Activated naive CD4-positive, alpha-beta T cell treated with anti-CD3 and anti-CD28 coated beads, Interleukin-2, amount 10 ng/mL, durations not matched to agents 7 days and 5 days (primary cell): ENCODE measurements at regions not wholly inside any gene's neighbourhood (a gene's known extent, or its start where the extent isn't known, plus 50 kb on each side); places are given as distances from the start of the nearest gene placed in this dataset.

Experiments used
- CTCF ChIA-PET: fragments of 350-600 bp; sonication (Branson Sonifier 250); formaldehyde crosslinking; loops from one replicate; lab custom pipeline; 2021; ENCODE audit warnings: antibody characterized with exemption; lab: Charles Lee
- DNase-seq: peaks from one replicate; pipeline ENCODE4 v3.0.0-alpha.2; 2020
- H3K27ac Mint-ChIP-seq: one replicate; pipeline ENCODE4 v1.8.0; 2021; ENCODE audit warnings: mild to moderate bottlenecking, moderate library complexity, mixed read lengths
- H3K27me3 Mint-ChIP-seq: one replicate; pipeline ENCODE4 v1.8.0; 2021; ENCODE audit warnings: mild to moderate bottlenecking, mixed read lengths
- H3K36me3 Mint-ChIP-seq: one replicate; pipeline ENCODE4 v1.8.0; 2021; ENCODE audit warnings: mixed read lengths
- H3K4me1 Mint-ChIP-seq: one replicate; pipeline ENCODE4 v1.8.0; 2021; ENCODE audit warnings: mixed read lengths
- H3K4me3 Mint-ChIP-seq: one replicate; pipeline ENCODE4 v1.8.0; 2021; ENCODE audit warnings: mild to moderate bottlenecking, moderate library complexity, mixed read lengths
- H3K9me3 Mint-ChIP-seq: one replicate; pipeline ENCODE4 v1.8.0; 2021; ENCODE audit warnings: mixed read lengths

GRCh38 chr15:62389885-62390790, 225.1 kb upstream of the C2CD4B start, which contains the start of gene TLN2:
Gene TLN2, plus strand, starts transcription at chr15:62390550.
- peak within 1 kb of the TSS; percentile 93 for H3K4me3 Mint-ChIP-seq
- H3K4me1 Mint-ChIP-seq = peaks cover 21% of the 10 kb centered on the region
- DNase-seq = peak; percentile 75
- H3K36me3 Mint-ChIP-seq = no peaks in the 10 kb centered on the region
- peaks cover 57% of the 10 kb centered on the region for H3K27me3 Mint-ChIP-seq
- H3K27ac Mint-ChIP-seq = peak within 1 kb of the TSS; percentile 83
- H3K9me3 Mint-ChIP-seq = no peaks in the 10 kb centered on the region
- CTCF ChIA-PET = no interaction called here

GRCh38 chr15:62390791-62391640, 225.9 kb upstream of the C2CD4B start:
- peaks cover 56% of the 10 kb centered on the region for H3K27me3 Mint-ChIP-seq
- H3K27ac Mint-ChIP-seq = peak overlapping the region; percentile 37
- CTCF ChIA-PET = no interaction called here

GRCh38 chr15:62391641-62392262, 226.7 kb upstream of the C2CD4B start:
- DNase-seq = peak; percentile 44
- Mint-ChIP-seq H3K27me3 (peaks cover 51% of the 10 kb centered on the region), H3K4me3 (peak overlapping the region; percentile 93), H3K36me3 (no peaks in the 10 kb centered on the region), H3K27ac (no peak overlapping the region), H3K9me3 (no peaks in the 10 kb centered on the region), H3K4me1 (peaks cover 21% of the 10 kb centered on the region)
- CTCF ChIA-PET = interaction anchor here (0.7 to 1.0 kb wide), 2 partner anchors 11 to 351 kb away, joined by 3 to 5 read pairs; no protein-coding TSS in a partner anchor

More at GRCh38 chr15:62390791-62391640, 225.9 kb upstream of the C2CD4B start:
- Mint-ChIP-seq H3K36me3 (no peaks in the 10 kb centered on the region), H3K9me3 (no peaks in the 10 kb centered on the region), H3K4me3 (peak overlapping the region; percentile 93), H3K4me1 (peaks cover 21% of the 10 kb centered on the region)
- peak; percentile 51 for DNase-seq

GRCh38 chr15:62392376-62392775, 227.3 kb upstream of the C2CD4B start:
- H3K27ac Mint-ChIP-seq = no peak overlapping the region
- no peaks in the 10 kb centered on the region for H3K9me3 Mint-ChIP-seq
- peak overlapping the region; percentile 93 for H3K4me3 Mint-ChIP-seq
- peaks cover 51% of the 10 kb centered on the region for H3K27me3 Mint-ChIP-seq
- DNase-seq = peak; percentile 25
- no peaks in the 10 kb centered on the region for H3K36me3 Mint-ChIP-seq
- H3K4me1 Mint-ChIP-seq = peaks cover 21% of the 10 kb centered on the region
- CTCF ChIA-PET = interaction anchor here (0.7 to 1.0 kb wide), 2 partner anchors 10 to 350 kb away, joined by 3 to 5 read pairs; no protein-coding TSS in a partner anchor

DNA sequence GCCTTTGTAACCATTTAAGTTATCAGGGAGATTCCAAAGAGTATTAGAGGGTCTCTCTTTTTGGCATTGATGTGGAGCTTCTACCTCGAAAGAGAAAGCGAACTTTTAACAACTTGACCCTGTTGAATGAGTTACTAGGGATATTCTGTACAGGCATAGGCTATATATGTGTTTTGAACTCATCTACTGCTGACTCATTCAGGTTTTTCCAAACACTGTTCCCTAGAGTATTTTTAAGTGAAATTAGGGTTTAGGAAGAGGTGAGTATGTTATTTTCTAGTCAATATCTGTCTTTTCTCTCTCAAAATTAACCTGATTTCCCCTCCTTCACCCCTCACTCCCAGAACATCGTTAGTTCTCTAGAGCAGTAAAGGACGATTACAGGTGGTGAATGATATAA, 228.1 kb upstream of the C2CD4B start:
- Mint-ChIP-seq H3K4me1 (peaks cover 21% of the 10 kb centered on the region), H3K4me3 (no peak overlapping the region), H3K36me3 (no peaks in the 10 kb centered on the region), H3K27me3 (peaks cover 46% of the 10 kb centered on the region), H3K9me3 (peaks cover 4% of the 10 kb centered on the region), H3K27ac (no peak overlapping the region)
- CTCF ChIA-PET = no interaction called here
- DNase-seq = no peak

DNA sequence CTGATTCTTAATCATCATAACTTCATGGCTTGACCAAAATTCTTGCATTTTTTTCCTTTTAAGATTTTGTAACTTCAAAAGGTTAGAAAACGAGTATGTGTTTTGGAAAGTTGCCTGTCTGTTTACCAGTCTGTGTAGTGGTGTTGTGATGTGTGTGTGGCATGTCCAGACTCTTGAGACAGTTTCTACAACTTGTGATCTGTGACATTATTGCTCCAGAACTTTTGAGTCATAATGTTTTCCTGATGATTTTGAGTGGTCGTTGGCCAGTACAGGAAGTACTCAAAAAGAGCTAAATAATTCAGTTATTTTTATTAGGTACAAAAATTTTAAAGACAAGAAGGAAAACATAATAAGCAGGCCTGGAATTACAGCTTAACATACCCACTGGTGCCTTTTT, 229.0 kb upstream of the C2CD4B start:
- peaks cover 9% of the 10 kb centered on the region for H3K9me3 Mint-ChIP-seq
- CTCF ChIA-PET = no interaction called here
- DNase-seq = no peak
- no peak overlapping the region for H3K4me3 Mint-ChIP-seq
- H3K4me1 Mint-ChIP-seq = peaks cover 21% of the 10 kb centered on the region
- no peak overlapping the region for H3K27ac Mint-ChIP-seq
- no peaks in the 10 kb centered on the region for H3K36me3 Mint-ChIP-seq
- H3K27me3 Mint-ChIP-seq = peaks cover 42% of the 10 kb centered on the region

DNA sequence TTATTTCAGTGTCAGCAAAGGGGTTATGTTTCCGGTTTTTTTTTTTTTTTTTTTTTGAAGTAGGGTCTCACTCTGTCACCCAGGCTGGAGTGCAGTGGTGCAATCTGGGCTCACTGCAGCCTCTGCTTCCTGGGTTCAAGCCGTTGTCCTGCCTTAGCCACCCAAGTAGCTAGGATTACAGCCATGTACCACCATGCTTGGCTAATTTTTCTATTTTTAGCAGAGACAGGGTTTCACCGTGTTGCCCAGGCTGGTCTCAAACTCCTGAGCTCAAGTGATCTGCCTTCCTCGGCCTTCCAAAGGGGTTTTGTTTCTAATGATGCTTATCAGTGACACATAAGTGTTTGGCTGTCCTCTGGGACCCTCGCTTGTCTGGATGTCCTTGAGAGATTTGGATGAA, 235.7 kb upstream of the C2CD4B start:
- CTCF ChIA-PET = no interaction called here
- no peak overlapping the region for H3K4me3 Mint-ChIP-seq
- peaks cover 22% of the 10 kb centered on the region for H3K9me3 Mint-ChIP-seq
- no peaks in the 10 kb centered on the region for H3K4me1 Mint-ChIP-seq
- no peak for DNase-seq
- H3K27me3 Mint-ChIP-seq = peaks cover 25% of the 10 kb centered on the region
- no peak overlapping the region for H3K27ac Mint-ChIP-seq
- H3K36me3 Mint-ChIP-seq = no peaks in the 10 kb centered on the region

DNA sequence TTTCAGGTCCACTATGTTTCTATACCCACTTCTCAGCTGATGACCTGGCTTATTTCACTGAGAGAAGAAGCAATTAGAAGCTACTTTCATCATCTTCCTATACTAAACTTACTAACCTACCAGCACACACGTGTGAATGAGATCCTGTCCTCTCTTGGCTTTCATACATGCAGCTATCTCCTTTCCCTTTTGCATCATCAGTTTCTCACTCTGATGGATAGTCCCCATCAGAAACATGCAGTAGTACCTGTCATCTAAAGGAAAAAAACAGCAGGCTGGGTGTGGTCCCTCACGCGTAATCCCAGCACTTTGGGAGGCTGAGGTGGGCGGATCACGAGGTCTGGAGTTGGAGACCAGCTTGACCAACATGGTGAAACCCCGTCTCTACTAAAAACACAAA, 237.6 kb upstream of the C2CD4B start:
- H3K27ac Mint-ChIP-seq = no peak overlapping the region
- no peak for DNase-seq
- CTCF ChIA-PET = interaction anchor here (0.9 kb wide), 1 partner anchor 11 kb away, joined by 3 read pairs; no protein-coding TSS in a partner anchor
- no peaks in the 10 kb centered on the region for H3K4me1 Mint-ChIP-seq
- H3K27me3 Mint-ChIP-seq = peaks cover 30% of the 10 kb centered on the region
- H3K4me3 Mint-ChIP-seq = no peak overlapping the region
- H3K36me3 Mint-ChIP-seq = no peaks in the 10 kb centered on the region
- H3K9me3 Mint-ChIP-seq = peaks cover 22% of the 10 kb centered on the region

GRCh38 chr15:62403164-62403809, 238.2 kb upstream of the C2CD4B start:
- Mint-ChIP-seq H3K27ac (no peak overlapping the region), H3K4me1 (no peaks in the 10 kb centered on the region), H3K4me3 (no peak overlapping the region), H3K36me3 (no peaks in the 10 kb centered on the region), H3K27me3 (peaks cover 30% of the 10 kb centered on the region), H3K9me3 (peaks cover 16% of the 10 kb centered on the region)
- DNase-seq = no peak
- CTCF ChIA-PET = interaction anchor here (0.9 kb wide), 1 partner anchor 11 kb away, joined by 3 read pairs; no protein-coding TSS in a partner anchor

DNA sequence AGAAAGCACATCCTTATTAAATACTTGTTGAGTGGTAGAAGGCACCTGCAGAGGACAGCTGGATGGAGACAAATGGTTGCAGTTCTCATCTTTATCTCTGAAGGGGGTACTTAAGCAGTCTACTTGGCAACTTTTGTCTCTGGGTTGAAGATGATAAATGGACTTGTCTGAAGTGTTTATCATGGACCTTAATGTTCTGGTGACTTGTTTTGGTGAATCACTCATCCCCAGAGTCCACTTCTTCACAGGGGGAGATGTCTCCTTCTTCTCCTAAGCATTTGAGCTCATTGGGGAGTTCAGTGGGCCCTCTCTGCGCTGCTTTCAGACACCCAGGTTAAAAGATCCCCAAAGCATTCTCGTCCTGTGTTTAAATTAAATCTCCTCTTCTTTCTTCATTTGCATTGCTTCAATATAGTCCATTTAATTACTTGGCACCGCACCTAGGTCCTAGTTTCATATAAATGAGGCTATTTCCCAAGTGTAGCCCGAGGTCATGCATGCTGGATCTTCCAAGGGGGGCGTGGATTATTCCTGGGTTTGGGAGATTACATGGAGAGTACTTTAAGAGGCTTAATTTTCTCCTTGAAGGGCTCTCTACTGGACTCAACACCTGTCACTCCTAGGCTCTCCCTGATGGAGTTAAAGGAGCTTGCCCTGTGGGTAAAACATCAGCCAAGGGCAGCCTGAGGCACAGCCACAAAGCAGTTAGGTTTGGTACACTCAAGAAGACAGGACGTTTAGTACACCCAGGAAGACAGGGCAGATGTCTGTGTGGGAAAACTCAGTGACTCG, 239.3 kb upstream of the C2CD4B start:
- CTCF ChIA-PET = no interaction called here
- no peak for DNase-seq
- Mint-ChIP-seq H3K4me1 (no peaks in the 10 kb centered on the region), H3K27me3 (peaks cover 30% of the 10 kb centered on the region), H3K9me3 (peaks cover 11% of the 10 kb centered on the region), H3K4me3 (no peak overlapping the region), H3K27ac (no peak overlapping the region), H3K36me3 (no peaks in the 10 kb centered on the region)

- Mint-ChIP-seq H3K4me1 (no peaks in the 10 kb centered on the region), H3K36me3 (no peaks in the 10 kb centered on the region), H3K4me3 (no peak overlapping the region), H3K9me3 (no peaks in the 10 kb centered on the region), H3K27me3 (peaks cover 31% of the 10 kb centered on the region), H3K27ac (no peak overlapping the region)
- DNase-seq = no peak
- CTCF ChIA-PET = no interaction called here
These were observed 241.3 kb upstream of the C2CD4B start for GRCh38 chr15:62406305-62406891.

DNA sequence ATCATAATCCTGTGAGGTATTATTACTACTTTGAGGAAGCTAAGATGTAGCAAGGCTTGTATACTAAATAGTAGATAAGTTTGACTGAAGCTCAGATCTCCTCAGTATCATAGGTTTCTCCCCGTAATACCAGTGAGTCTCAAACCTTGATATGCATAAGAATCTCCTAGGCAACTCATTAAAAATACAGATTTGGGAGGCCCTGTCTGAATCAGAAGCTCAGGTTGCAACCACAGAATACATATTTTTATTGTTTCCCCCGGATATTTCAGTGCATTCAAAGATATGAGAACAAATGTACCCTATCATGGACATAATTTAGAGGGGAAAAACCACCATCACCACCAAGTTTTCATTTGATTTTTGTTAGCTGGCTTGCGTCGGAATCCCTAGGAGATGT, 242.1 kb upstream of the C2CD4B start:
- H3K4me1 Mint-ChIP-seq = no peaks in the 10 kb centered on the region
- H3K9me3 Mint-ChIP-seq = no peaks in the 10 kb centered on the region
- no peak overlapping the region for H3K27ac Mint-ChIP-seq
- no peak for DNase-seq
- H3K36me3 Mint-ChIP-seq = no peaks in the 10 kb centered on the region
- no peak overlapping the region for H3K4me3 Mint-ChIP-seq
- CTCF ChIA-PET = no interaction called here
- peaks cover 31% of the 10 kb centered on the region for H3K27me3 Mint-ChIP-seq

- CTCF ChIA-PET = no interaction called here
- no peaks in the 10 kb centered on the region for H3K9me3 Mint-ChIP-seq
- H3K36me3 Mint-ChIP-seq = no peaks in the 10 kb centered on the region
- peaks cover 35% of the 10 kb centered on the region for H3K27me3 Mint-ChIP-seq
- no peak overlapping the region for H3K4me3 Mint-ChIP-seq
- H3K27ac Mint-ChIP-seq = no peak overlapping the region
- H3K4me1 Mint-ChIP-seq = no peaks in the 10 kb centered on the region
- DNase-seq = no peak
These were observed 242.9 kb upstream of the C2CD4B start for GRCh38 chr15:62407962-62408361.
